ENCODE measurements at regions not wholly inside any gene's neighbourhood (a gene's known extent, or its start where the extent isn't known, plus 50 kb on each side); places are given as distances from the start of the nearest gene placed in this dataset.

DNA sequence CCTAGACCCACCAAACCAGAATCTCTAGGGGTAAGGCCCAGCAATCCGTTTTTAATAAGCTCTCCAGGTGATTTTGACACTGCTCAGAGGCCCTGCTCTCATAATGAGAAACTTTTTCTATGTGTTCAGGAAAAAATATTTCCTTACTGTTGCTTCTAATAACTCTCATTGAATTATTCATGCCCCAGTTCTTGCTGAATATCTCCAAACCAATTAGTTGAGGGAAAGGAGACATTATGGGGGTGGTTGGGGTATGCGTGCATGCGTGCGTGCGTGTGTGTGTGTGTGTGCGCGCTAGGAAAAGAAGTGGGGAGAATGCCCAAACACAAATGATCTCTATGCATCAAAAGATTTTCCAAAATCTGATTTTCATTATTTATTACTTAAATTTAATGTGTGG, 411.4 kb downstream of the PIK3R1 start (continued):
- TF ChIP-seq, protein P1, sequence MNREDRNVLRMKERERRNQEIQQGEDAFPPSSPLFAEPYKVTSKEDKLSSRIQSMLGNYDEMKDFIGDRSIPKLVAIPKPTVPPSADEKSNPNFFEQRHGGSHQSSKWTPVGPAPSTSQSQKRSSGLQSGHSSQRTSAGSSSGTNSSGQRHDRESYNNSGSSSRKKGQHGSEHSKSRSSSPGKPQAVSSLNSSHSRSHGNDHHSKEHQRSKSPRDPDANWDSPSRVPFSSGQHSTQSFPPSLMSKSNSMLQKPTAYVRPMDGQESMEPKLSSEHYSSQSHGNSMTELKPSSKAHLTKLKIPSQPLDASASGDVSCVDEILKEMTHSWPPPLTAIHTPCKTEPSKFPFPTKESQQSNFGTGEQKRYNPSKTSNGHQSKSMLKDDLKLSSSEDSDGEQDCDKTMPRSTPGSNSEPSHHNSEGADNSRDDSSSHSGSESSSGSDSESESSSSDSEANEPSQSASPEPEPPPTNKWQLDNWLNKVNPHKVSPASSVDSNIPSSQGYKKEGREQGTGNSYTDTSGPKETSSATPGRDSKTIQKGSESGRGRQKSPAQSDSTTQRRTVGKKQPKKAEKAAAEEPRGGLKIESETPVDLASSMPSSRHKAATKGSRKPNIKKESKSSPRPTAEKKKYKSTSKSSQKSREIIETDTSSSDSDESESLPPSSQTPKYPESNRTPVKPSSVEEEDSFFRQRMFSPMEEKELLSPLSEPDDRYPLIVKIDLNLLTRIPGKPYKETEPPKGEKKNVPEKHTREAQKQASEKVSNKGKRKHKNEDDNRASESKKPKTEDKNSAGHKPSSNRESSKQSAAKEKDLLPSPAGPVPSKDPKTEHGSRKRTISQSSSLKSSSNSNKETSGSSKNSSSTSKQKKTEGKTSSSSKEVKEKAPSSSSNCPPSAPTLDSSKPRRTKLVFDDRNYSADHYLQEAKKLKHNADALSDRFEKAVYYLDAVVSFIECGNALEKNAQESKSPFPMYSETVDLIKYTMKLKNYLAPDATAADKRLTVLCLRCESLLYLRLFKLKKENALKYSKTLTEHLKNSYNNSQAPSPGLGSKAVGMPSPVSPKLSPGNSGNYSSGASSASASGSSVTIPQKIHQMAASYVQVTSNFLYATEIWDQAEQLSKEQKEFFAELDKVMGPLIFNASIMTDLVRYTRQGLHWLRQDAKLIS (CRISPR knock-in tag; IDR thresholded peaks at IDR 0.05): no peak
- no peak for TF ChIP-seq ZNF444 (CRISPR knock-in tag; IDR thresholded peaks at IDR 0.05)
- no peak for TF ChIP-seq RAD51 (IDR thresholded peaks at IDR 0.05; ENCODE audit: borderline replicate concordance, low read depth)
- no peak for TF ChIP-seq GABPB2 (CRISPR knock-in tag; conservative IDR thresholded peaks at IDR 0.05)
- no peak for TF ChIP-seq RBM14 (IDR thresholded peaks at IDR 0.05; ENCODE audit: borderline replicate concordance, insufficient read depth, low read depth, low read length)

- DNase-seq (ENCODE audit: extremely low read depth in 1 of 4, low spot score in 3 of 4): peak in 1 of 4 experiments; percentile 45
- no peaks in the 10 kb centered on the region for H3K27me3 ChIP-seq (ENCODE audit: control insufficient read depth in 2 of 2, insufficient read depth in 2 of 2, low read length in 2 of 2)
- POLR2A ChIA-PET: interaction anchor here (0.9 kb wide), 1 partner anchor 10 kb away, joined by 3 read pairs; no protein-coding TSS in a partner anchor
- H3K4me2 ChIP-seq (ENCODE audit: insufficient read depth, low read length): peak overlapping the region; percentile 10; the same call in 1 of the 2 replicates
- H3K27ac ChIP-seq (ENCODE audit: extremely low read depth, low read depth, low read length): no peak overlapping the region
- no peak overlapping the region for H3K4me3 ChIP-seq
- no peaks in the 10 kb centered on the region for H3K36me3 ChIP-seq (ENCODE audit: control insufficient read depth, insufficient read depth, low read length)
- no peak overlapping the region for H3K9ac ChIP-seq (ENCODE audit: insufficient read depth in 1 of 2, low read depth in 2 of 2, low read length in 2 of 2)
- ATAC-seq: no peak; the same call in 2 of the 3 replicates
- WGBS (ENCODE audit: insufficient coverage, low coverage, missing lambda C conversion rate): 0% methylated on average over 5 of the region's 5 CpGs
- no peaks in the 10 kb centered on the region for H3K9me1 ChIP-seq (ENCODE audit: control insufficient read depth, insufficient read depth, low read length)
- in situ Hi-C loops (cut with MboI) (no loop called here), intact Hi-C loops (cut with micrococcal nuclease) (no loop called here)
- no peaks in the 10 kb centered on the region for H4K20me1 ChIP-seq (replicated peaks; ENCODE audit: control insufficient read depth, insufficient read depth, low read length)
- CTCF ChIA-PET (ENCODE audit: low intra/inter-chr PET ratio): interaction anchor here (0.6 kb wide), 1 partner anchor 53 kb away, joined by 6 read pairs; no protein-coding TSS in a partner anchor
- H3K79me2 ChIP-seq (ENCODE audit: control insufficient read depth, insufficient read depth, low read length): no peaks in the 10 kb centered on the region
- H3K4me1 ChIP-seq (replicated peaks in 1 of 2; ENCODE audit: control insufficient read depth in 2 of 2, insufficient read depth in 2 of 2, low read length in 2 of 2): no peaks in the 10 kb centered on the region; a peak in 1 of 5 replicates
- BruUV-seq (replicated peaks): no TSS peak
- FAIRE-seq: no peak
- H3K9me3 ChIP-seq (replicated peaks; ENCODE audit: control insufficient read depth, insufficient read depth, low read depth, low read length): no peaks in the 10 kb centered on the region
- peak overlapping the region; percentile 14; the same call in 1 of the 2 replicates for H2AFZ ChIP-seq (ENCODE audit: low read depth, low read length)
- TF ChIP-seq ZNF253 (CRISPR knock-in tag; conservative IDR thresholded peaks at IDR 0.05) (no peak), KLF13 (tag; IDR thresholded peaks at IDR 0.05; ENCODE audit: borderline replicate concordance, low read depth) (peak; percentile 30; the same call in 1 of the 2 replicates), PHTF2 (CRISPR knock-in tag; IDR thresholded peaks at IDR 0.05) (no peak), ZNF511 (CRISPR knock-in tag; IDR thresholded peaks at IDR 0.05) (no peak), TSHZ1 (CRISPR knock-in tag; IDR thresholded peaks at IDR 0.05) (no peak), SRSF7 (optimal IDR thresholded peaks at IDR 0.05; ENCODE audit: low read depth, low read length) (no peak), CHD4 (IDR thresholded peaks at IDR 0.05; ENCODE audit: insufficient read depth, insufficient replicate concordance, low read depth, low read length, poor library complexity, severe bottlenecking) (no peak)
Measured at GRCh38 chr5:68628082-68628814, 412.7 kb downstream of the PIK3R1 start.

Data from K562 (cell line).